T-helper 2 cell (primary cell): ENCODE measurements at regions not wholly inside any gene's neighbourhood (a gene's known extent, or its start where the extent isn't known, plus 50 kb on each side); places are given as distances from the start of the nearest gene placed in this dataset.

Experiments used
- DNase-seq, 5 experiments: peaks; one replicate each; pipeline versions ENCODE4 v3.0.0 to v3.0.0-alpha.2; 2012 to 2022

- DNase-seq = no peak
These were observed 66.6 kb downstream of the NEURL3 start for GRCh38 chr2:96438589-96438988.

GRCh38 chr2:96437512-96437911 is 67.6 kb downstream of the NEURL3 start:
- DNase-seq = no peak

GRCh38 chr2:96436961-96437360 is 68.2 kb downstream of the NEURL3 start:
- DNase-seq = no peak

GRCh38 chr2:96436416-96436815 is 68.7 kb downstream of the NEURL3 start:
- no peak for DNase-seq

GRCh38 chr2:96431319-96431718 is 73.8 kb downstream of the NEURL3 start:
- DNase-seq = no peak

- no peak for DNase-seq
These were observed 74.7 kb downstream of the NEURL3 start for GRCh38 chr2:96430394-96430988.

- peak in 1 of 5 experiments; percentile 22 for DNase-seq
These were observed 77.2 kb downstream of the NEURL3 start for GRCh38 chr2:96427917-96428316.

- no peak for DNase-seq
These were observed 78.0 kb downstream of the NEURL3 start for GRCh38 chr2:96427169-96427568.

GRCh38 chr2:96423828-96424227 is 81.3 kb downstream of the NEURL3 start:
- no peak for DNase-seq
